CD8-positive, alpha-beta memory T cell (primary cell): ENCODE measurements at regions not wholly inside any gene's neighbourhood (a gene's known extent, or its start where the extent isn't known, plus 50 kb on each side); places are given as distances from the start of the nearest gene placed in this dataset.

ENCODE experiments used
- CTCF ChIA-PET: fragments of 350-600 bp; sonication (Branson Sonifier 250); formaldehyde crosslinking; loops from one replicate; lab custom pipeline; 2021; ENCODE audit warnings: antibody characterized with exemption; lab: Charles Lee
- POLR2A ChIA-PET: fragments of 350-600 bp; sonication (Branson Sonifier 250); formaldehyde crosslinking; loops from one replicate; lab custom pipeline; 2021; ENCODE audit warnings: antibody characterized with exemption; lab: Charles Lee
- DNase-seq, 5 donors: peaks; one replicate each; pipeline versions ENCODE4 v3.0.0 to v3.0.0-alpha.2; 2020 to 2022; ENCODE audit warnings: mixed read lengths in 1 of 5
- H3K27ac ChIP-seq: one replicate; pipeline ENCODE4 v1.7.0; 2013; ENCODE audit warnings: low read depth, mild to moderate bottlenecking, low read length, moderate library complexity
- H3K27me3 ChIP-seq: 2 replicates; pipeline ENCODE4 v1.7.0; 2013; ENCODE audit warnings: low read length, mild to moderate bottlenecking; ENCODE audit not compliant: insufficient read depth, poor library complexity, severe bottlenecking
- H3K36me3 ChIP-seq: 2 replicates; pipeline ENCODE4 v1.7.0; 2013; ENCODE audit warnings: mild to moderate bottlenecking, low read length, moderate library complexity; ENCODE audit not compliant: insufficient read depth
- H3K4me1 ChIP-seq: 2 replicates; pipeline ENCODE4 v1.7.0; 2013; ENCODE audit warnings: mild to moderate bottlenecking, low read length, moderate library complexity; ENCODE audit not compliant: insufficient read depth
- H3K4me3 ChIP-seq: 2 replicates; pipeline ENCODE4 v1.7.0; 2013; ENCODE audit warnings: mild to moderate bottlenecking, low read length
- H3K9me3 ChIP-seq: 2 replicates; pipeline ENCODE4 v1.7.0; 2013; ENCODE audit warnings: mild to moderate bottlenecking, low read length
- H3K27ac Mint-ChIP-seq, 8 donors: one replicate each; pipeline ENCODE4 v1.8.0; 2020 to 2021; ENCODE audit warnings: mixed read lengths in 8 of 8, mild to moderate bottlenecking in 6 of 8, inconsistent platforms in 3 of 8, moderate library complexity in 3 of 8
- H3K27me3 Mint-ChIP-seq, 2 donors: one replicate each; pipeline ENCODE4 v1.8.0; 2020 to 2021; ENCODE audit warnings: mixed read lengths in 2 of 2, mild to moderate bottlenecking in 1 of 2, moderate library complexity in 1 of 2
- H3K36me3 Mint-ChIP-seq, 3 donors: one replicate each; pipeline ENCODE4 v1.8.0; 2020 to 2021; ENCODE audit warnings: mixed read lengths in 3 of 3, inconsistent platforms in 1 of 3, mild to moderate bottlenecking in 1 of 3
- H3K4me1 Mint-ChIP-seq, 3 donors: one replicate each; pipeline ENCODE4 v1.8.0; 2020 to 2021; ENCODE audit warnings: mixed read lengths in 3 of 3, inconsistent platforms in 1 of 3, mild to moderate bottlenecking in 1 of 3
- H3K4me3 Mint-ChIP-seq, 7 donors: one replicate each; pipeline ENCODE4 v1.8.0; 2020 to 2021; ENCODE audit warnings: mixed read lengths in 7 of 7, mild to moderate bottlenecking in 6 of 7, moderate library complexity in 4 of 7, inconsistent platforms in 2 of 7
- H3K9me3 Mint-ChIP-seq, 5 donors: one replicate each; pipeline ENCODE4 v1.8.0; 2020 to 2022; ENCODE audit warnings: mixed read lengths in 5 of 5, mild to moderate bottlenecking in 3 of 5, moderate library complexity in 2 of 5, inconsistent platforms in 1 of 5

DNA sequence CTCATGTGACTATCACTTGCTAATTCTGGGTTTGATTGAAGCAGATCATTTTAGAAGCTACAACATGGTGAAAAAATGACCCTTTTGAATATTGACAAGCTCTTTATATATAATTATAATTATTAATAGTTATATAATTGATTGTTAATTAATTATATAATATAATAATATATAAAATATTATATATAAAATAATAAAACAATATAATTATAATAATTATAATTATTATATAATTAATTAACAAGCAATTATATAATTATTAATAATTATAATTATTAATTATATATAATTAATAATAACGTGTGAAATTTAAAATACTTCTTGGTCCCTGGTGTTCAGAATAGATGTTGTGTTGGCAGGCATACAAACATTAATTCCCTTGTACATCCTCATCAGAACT, 404.1 kb upstream of the CDH19 start:
- ChIA-PET POLR2A (no interaction called here), CTCF (no interaction called here)
- peaks cover 0 to 6% (median 0%) of the 10 kb centered on the region in 5 donors for H3K9me3 Mint-ChIP-seq
- Histone ChIP-seq H3K27me3 (no peaks in the 10 kb centered on the region), H3K9me3 (peaks cover 2% of the 10 kb centered on the region), H3K4me3 (no peak overlapping the region), H3K36me3 (no peaks in the 10 kb centered on the region), H3K27ac (no peak overlapping the region), H3K4me1 (no peaks in the 10 kb centered on the region)
- no peak for DNase-seq
- H3K36me3 Mint-ChIP-seq = no peaks in the 10 kb centered on the region
- H3K4me1 Mint-ChIP-seq = no peaks in the 10 kb centered on the region
- no peak overlapping the region for H3K4me3 Mint-ChIP-seq
- no peaks in the 10 kb centered on the region for H3K27me3 Mint-ChIP-seq
- H3K27ac Mint-ChIP-seq = no peak overlapping the region

DNA sequence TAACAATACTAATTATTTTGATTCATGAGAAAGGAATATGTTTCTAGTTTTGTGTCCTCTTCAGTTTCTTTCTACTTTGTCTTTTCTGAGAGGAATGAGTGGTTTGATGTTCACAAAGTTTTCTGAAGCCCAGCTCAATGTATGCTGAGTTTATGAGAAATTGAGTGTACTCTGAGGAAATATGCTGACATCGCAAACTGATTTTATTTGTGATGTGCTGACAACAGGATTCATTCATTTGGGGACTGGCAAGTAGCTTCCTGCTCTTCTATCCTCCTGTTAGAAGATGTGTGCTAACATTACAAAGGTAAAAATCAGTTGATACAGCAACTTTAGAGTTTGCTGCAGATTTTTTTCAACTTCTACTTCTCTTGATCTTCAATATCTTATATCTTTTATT, 403.2 kb upstream of the CDH19 start:
- Histone ChIP-seq H3K27ac (no peak overlapping the region), H3K36me3 (no peaks in the 10 kb centered on the region), H3K4me3 (no peak overlapping the region), H3K4me1 (no peaks in the 10 kb centered on the region), H3K9me3 (peaks cover 5% of the 10 kb centered on the region), H3K27me3 (no peaks in the 10 kb centered on the region)
- CTCF ChIA-PET = no interaction called here
- no peaks in the 10 kb centered on the region for H3K36me3 Mint-ChIP-seq
- peaks cover 0 to 8% (median 0%) of the 10 kb centered on the region in 5 donors for H3K9me3 Mint-ChIP-seq
- H3K27ac Mint-ChIP-seq = no peak overlapping the region
- H3K27me3 Mint-ChIP-seq = no peaks in the 10 kb centered on the region
- H3K4me1 Mint-ChIP-seq = no peaks in the 10 kb centered on the region
- POLR2A ChIA-PET = no interaction called here
- H3K4me3 Mint-ChIP-seq = no peak overlapping the region
- no peak for DNase-seq

DNA sequence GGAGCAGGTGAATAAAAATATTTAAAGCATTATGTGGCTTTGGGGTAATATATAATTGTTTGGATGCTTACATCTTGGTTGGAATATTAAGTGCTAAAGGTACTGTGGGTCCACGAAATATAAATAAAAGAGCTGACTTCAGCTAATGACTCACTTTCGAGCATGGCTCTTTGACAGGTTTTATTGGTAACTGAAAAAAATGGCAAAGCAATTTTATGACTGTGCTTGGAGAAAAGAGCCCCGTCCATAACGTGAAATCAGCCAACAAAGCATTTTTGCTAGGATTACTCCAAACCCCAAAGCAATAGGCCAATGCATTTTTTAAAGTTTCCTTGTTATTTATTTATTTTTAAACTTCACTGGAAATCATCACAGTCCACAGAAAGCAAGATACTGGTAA, 397.2 kb upstream of the CDH19 start:
- Mint-ChIP-seq H3K9me3 (peaks cover 0 to 8% (median 0%) of the 10 kb centered on the region in 5 donors), H3K4me3 (no peak overlapping the region), H3K27ac (no peak overlapping the region), H3K4me1 (no peaks in the 10 kb centered on the region), H3K36me3 (no peaks in the 10 kb centered on the region), H3K27me3 (no peaks in the 10 kb centered on the region)
- Histone ChIP-seq H3K4me3 (no peak overlapping the region), H3K27ac (no peak overlapping the region), H3K36me3 (no peaks in the 10 kb centered on the region), H3K4me1 (no peaks in the 10 kb centered on the region), H3K27me3 (no peaks in the 10 kb centered on the region), H3K9me3 (peaks cover 5% of the 10 kb centered on the region)
- CTCF ChIA-PET = no interaction called here
- POLR2A ChIA-PET = no interaction called here
- DNase-seq = no peak

DNA sequence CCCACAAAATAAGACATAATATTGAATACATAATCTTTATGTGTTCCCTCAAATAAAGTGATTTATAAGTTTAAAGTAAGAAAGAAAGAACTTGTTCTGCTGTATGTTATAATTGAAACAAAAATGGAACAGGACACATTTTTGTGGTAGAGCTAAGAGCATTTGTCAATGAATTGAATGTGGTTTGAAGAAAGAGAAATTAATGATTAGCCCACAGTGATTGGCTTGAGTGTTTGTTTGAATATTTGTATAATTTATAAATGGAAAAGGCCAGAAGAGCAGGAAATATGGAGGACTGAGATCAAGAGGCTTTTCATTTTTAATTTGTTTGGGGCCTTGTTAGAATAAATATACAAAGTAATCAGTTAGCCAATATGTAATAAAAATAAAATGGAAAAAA, 395.1 kb upstream of the CDH19 start:
- H3K4me3 ChIP-seq = no peak overlapping the region
- Mint-ChIP-seq H3K27ac (no peak overlapping the region), H3K9me3 (peaks cover 0 to 17% (median 2%) of the 10 kb centered on the region in 5 donors), H3K36me3 (peaks cover 0 to 3% (median 0%) of the 10 kb centered on the region in 3 donors), H3K4me3 (no peak overlapping the region), H3K27me3 (no peaks in the 10 kb centered on the region), H3K4me1 (no peaks in the 10 kb centered on the region)
- no peaks in the 10 kb centered on the region for H3K36me3 ChIP-seq
- H3K4me1 ChIP-seq = no peaks in the 10 kb centered on the region
- peaks cover 5% of the 10 kb centered on the region for H3K9me3 ChIP-seq
- H3K27ac ChIP-seq = no peak overlapping the region
- no peaks in the 10 kb centered on the region for H3K27me3 ChIP-seq
- CTCF ChIA-PET = no interaction called here
- POLR2A ChIA-PET = no interaction called here
- DNase-seq = no peak

DNA sequence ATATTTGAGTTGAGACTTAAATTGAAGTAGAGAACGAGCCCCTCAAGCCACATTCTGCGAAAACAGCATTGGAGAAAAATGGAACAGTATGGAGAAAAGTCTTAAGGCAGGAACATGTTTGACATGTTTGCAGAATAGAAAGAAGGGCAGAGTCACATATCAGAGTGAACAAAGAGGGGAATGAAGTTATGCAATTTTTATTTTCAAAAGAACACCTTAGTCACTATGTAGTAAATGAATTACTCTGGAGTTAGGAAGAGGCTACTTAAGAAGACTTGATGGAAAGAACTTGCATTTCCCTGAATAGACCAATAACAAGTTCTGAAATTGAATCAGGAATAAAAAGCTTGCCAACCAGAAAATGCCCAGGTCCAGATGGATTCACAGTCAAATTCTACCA, 391.4 kb upstream of the CDH19 start:
- H3K36me3 Mint-ChIP-seq = peaks cover 0 to 3% (median 0%) of the 10 kb centered on the region in 3 donors
- H3K4me1 Mint-ChIP-seq = no peaks in the 10 kb centered on the region
- H3K27ac ChIP-seq = no peak overlapping the region
- H3K36me3 ChIP-seq = no peaks in the 10 kb centered on the region
- H3K9me3 ChIP-seq = no peaks in the 10 kb centered on the region
- no peak overlapping the region for H3K4me3 ChIP-seq
- H3K4me1 ChIP-seq = no peaks in the 10 kb centered on the region
- ChIA-PET CTCF (no interaction called here), POLR2A (no interaction called here)
- no peak overlapping the region for H3K27ac Mint-ChIP-seq
- no peak for DNase-seq
- H3K9me3 Mint-ChIP-seq = peaks cover 0 to 14% (median 2%) of the 10 kb centered on the region in 5 donors
- no peaks in the 10 kb centered on the region for H3K27me3 ChIP-seq
- H3K27me3 Mint-ChIP-seq = no peaks in the 10 kb centered on the region
- no peak overlapping the region for H3K4me3 Mint-ChIP-seq

DNA sequence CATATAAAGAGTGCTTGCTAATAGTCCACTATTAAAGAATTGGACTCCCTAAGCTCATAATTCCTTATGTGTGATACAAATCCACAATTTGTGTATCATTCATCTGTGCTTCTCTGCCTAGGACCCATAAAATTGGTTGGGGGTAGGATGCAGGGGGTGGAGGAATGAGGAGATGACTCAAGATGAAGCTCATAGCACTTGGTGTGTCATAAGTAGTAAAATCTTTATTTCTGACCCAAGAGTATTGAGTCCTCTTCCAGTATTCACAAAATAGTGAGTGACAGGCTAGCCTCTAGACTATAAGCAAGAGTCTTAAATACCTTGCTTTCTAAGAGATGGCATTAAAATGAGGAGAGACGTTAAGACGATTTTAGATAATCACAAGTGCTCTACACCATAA, 390.9 kb upstream of the CDH19 start:
- ChIA-PET CTCF (no interaction called here), POLR2A (no interaction called here)
- H3K27ac ChIP-seq = no peak overlapping the region
- no peaks in the 10 kb centered on the region for H3K27me3 Mint-ChIP-seq
- no peak overlapping the region for H3K4me3 Mint-ChIP-seq
- H3K27ac Mint-ChIP-seq = no peak overlapping the region
- H3K36me3 ChIP-seq = no peaks in the 10 kb centered on the region
- H3K9me3 Mint-ChIP-seq = peaks cover 0 to 14% (median 2%) of the 10 kb centered on the region in 5 donors
- no peaks in the 10 kb centered on the region for H3K4me1 Mint-ChIP-seq
- H3K27me3 ChIP-seq = no peaks in the 10 kb centered on the region
- H3K4me3 ChIP-seq = no peak overlapping the region
- no peaks in the 10 kb centered on the region for H3K4me1 ChIP-seq
- DNase-seq = no peak
- no peaks in the 10 kb centered on the region for H3K9me3 ChIP-seq
- H3K36me3 Mint-ChIP-seq = peaks cover 0 to 3% (median 0%) of the 10 kb centered on the region in 3 donors

DNA sequence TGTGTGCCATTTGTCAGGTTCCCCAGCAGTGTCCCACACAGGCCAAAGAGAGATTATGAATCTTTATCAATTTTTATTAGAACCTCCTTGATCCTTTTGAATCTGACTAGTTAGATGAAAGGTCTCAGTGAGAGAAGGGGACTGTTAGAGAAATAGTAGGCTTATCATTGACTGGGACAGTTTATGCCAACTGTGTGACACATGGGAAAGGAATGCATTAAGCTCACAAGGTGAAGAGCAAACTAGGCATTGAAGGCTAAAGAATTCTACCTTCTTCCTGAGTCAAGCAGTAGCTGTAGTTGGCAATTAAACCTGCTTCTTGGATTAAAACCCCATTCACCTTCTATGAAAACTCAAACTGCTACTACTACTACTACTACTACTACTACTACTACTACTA, 389.6 kb upstream of the CDH19 start:
- DNase-seq = no peak
- ChIA-PET CTCF (no interaction called here), POLR2A (no interaction called here)
- Mint-ChIP-seq H3K27me3 (no peaks in the 10 kb centered on the region), H3K4me1 (no peaks in the 10 kb centered on the region), H3K4me3 (no peak overlapping the region), H3K36me3 (peaks cover 0 to 3% (median 0%) of the 10 kb centered on the region in 3 donors), H3K9me3 (peaks cover 0 to 14% (median 2%) of the 10 kb centered on the region in 5 donors), H3K27ac (no peak overlapping the region)
- no peaks in the 10 kb centered on the region for H3K27me3 ChIP-seq
- no peak overlapping the region for H3K4me3 ChIP-seq
- no peaks in the 10 kb centered on the region for H3K36me3 ChIP-seq
- H3K27ac ChIP-seq = no peak overlapping the region
- H3K4me1 ChIP-seq = no peaks in the 10 kb centered on the region
- no peaks in the 10 kb centered on the region for H3K9me3 ChIP-seq

DNA sequence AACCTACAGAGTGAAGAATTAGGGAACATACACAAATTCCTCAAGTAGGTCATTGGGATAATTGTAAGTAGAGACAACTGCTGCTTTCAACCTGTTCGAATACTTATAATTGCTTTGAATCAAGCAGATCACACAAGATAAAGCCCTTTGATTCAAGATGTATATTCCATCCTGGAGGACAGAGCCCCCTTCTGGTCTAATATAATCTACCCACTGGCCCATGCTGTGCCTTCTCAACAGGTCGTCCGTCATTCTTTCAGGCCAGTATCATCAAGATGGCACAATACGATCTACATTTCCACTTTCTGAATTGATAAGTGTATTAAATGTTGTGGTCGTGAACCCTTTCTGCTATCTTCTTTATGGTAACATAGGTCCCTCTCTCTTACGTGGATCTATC, 387.0 kb upstream of the CDH19 start:
- H3K4me3 ChIP-seq = no peak overlapping the region
- Mint-ChIP-seq H3K4me3 (no peak overlapping the region), H3K27me3 (no peaks in the 10 kb centered on the region), H3K4me1 (no peaks in the 10 kb centered on the region), H3K9me3 (peaks cover 2 to 24% (median 4%) of the 10 kb centered on the region in 5 donors), H3K27ac (no peak overlapping the region), H3K36me3 (peaks cover 0 to 3% (median 0%) of the 10 kb centered on the region in 3 donors)
- H3K27ac ChIP-seq = no peak overlapping the region
- no peaks in the 10 kb centered on the region for H3K27me3 ChIP-seq
- ChIA-PET POLR2A (no interaction called here), CTCF (no interaction called here)
- H3K9me3 ChIP-seq = no peaks in the 10 kb centered on the region
- H3K4me1 ChIP-seq = no peaks in the 10 kb centered on the region
- H3K36me3 ChIP-seq = no peaks in the 10 kb centered on the region
- DNase-seq = no peak

DNA sequence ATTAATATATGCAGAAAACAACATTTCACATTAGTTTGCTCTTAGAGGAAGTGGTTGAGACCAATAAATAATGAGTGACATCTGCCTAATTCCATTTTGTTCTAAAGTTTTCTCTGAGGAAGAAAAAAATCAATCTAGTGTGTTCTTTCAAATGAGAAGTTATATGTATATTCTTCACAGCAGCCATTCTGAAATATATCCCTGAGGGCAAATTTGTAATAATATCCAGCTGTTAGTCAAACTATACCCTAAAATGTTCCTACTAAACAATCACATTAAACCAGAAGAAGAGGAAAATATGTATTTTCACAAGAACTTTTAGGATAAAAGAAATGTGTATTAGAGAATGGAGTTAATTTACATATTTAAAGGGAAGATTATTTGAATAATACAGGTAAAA, 375.1 kb upstream of the CDH19 start:
- Histone ChIP-seq H3K4me1 (no peaks in the 10 kb centered on the region), H3K27ac (no peak overlapping the region), H3K4me3 (no peak overlapping the region), H3K9me3 (no peaks in the 10 kb centered on the region), H3K36me3 (no peaks in the 10 kb centered on the region), H3K27me3 (no peaks in the 10 kb centered on the region)
- ChIA-PET POLR2A (no interaction called here), CTCF (no interaction called here)
- Mint-ChIP-seq H3K4me3 (no peak overlapping the region), H3K36me3 (no peaks in the 10 kb centered on the region), H3K27ac (no peak overlapping the region), H3K27me3 (no peaks in the 10 kb centered on the region), H3K4me1 (no peaks in the 10 kb centered on the region), H3K9me3 (peaks cover 0 to 6% (median 2%) of the 10 kb centered on the region in 5 donors)
- DNase-seq = no peak
